A673 (cell line): ENCODE measurements at regions not wholly inside any gene's neighbourhood (a gene's known extent, or its start where the extent isn't known, plus 50 kb on each side); places are given as distances from the start of the nearest gene placed in this dataset.

Experiments
- EZH2 ChIP-seq: fragments of 200-600 bp; sonication (generic); IDR thresholded peaks from 2 replicates; pipeline ENCODE4 v1.6.1; 2017; ENCODE audit warnings: borderline replicate concordance, low read depth, mild to moderate bottlenecking, mixed read lengths, antibody characterized with exemption, low read length; ENCODE audit not compliant: poor library complexity, severe bottlenecking
- TF ChIP-seq, protein P1 (sequence below): fragments of 300-800, 200-600 bp; sonication (generic); conservative IDR thresholded peaks from 2 replicates; pipeline ENCODE4 v1.5.1; 2017; ENCODE audit warnings: low read depth, mild to moderate bottlenecking, antibody characterized with exemption, low read length, moderate library complexity, mixed read lengths

DNA sequence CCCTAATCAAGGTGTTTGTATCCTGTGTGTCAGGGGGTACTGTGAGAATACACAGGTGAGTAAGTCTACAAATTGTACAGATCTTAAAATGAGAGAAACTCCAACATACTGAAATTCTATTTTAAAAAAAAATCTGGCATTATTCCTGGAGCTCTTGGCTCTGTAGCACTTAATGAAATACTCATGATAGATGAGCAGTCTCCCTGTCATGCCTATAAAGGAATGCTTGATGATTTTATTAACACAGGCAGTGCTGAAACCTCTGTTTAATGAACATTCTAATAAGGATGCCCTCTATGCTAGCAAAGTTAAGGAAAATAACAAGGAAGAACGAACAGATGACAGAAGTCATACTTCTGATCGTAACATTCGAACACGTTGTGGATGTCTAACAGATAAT, 233.9 kb upstream of the NEGR1 start:
- TF ChIP-seq, protein P1, sequence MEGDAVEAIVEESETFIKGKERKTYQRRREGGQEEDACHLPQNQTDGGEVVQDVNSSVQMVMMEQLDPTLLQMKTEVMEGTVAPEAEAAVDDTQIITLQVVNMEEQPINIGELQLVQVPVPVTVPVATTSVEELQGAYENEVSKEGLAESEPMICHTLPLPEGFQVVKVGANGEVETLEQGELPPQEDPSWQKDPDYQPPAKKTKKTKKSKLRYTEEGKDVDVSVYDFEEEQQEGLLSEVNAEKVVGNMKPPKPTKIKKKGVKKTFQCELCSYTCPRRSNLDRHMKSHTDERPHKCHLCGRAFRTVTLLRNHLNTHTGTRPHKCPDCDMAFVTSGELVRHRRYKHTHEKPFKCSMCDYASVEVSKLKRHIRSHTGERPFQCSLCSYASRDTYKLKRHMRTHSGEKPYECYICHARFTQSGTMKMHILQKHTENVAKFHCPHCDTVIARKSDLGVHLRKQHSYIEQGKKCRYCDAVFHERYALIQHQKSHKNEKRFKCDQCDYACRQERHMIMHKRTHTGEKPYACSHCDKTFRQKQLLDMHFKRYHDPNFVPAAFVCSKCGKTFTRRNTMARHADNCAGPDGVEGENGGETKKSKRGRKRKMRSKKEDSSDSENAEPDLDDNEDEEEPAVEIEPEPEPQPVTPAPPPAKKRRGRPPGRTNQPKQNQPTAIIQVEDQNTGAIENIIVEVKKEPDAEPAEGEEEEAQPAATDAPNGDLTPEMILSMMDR: no peak
- TF ChIP-seq EZH2: no peak
